Mucosa of descending colon (tissue), 3 donors: ENCODE measurements at regions not wholly inside any gene's neighbourhood (a gene's known extent, or its start where the extent isn't known, plus 50 kb on each side); places are given as distances from the start of the nearest gene placed in this dataset.
A peak's percentile ranks its signal among the peaks of the same experiment; 100 is the strongest.

ENCODE experiments used
- ATAC-seq: fragments of 200-7000 bp; cut with Tn5 transposase; one replicate; pipeline ENCODE4 v1.9.1; 2020; ENCODE audit warnings: mild to moderate bottlenecking, moderate library complexity
- DNase-seq, 3 donors: peaks; one replicate each; pipeline ENCODE4 v3.0.0-alpha.2; 2020
- H3K36me3 ChIP-seq: fragments of 200-600 bp; one replicate; pipeline ENCODE4 v1.8.0; 2021; ENCODE audit warnings: low read depth, mild to moderate bottlenecking
- H3K4me1 ChIP-seq: fragments of 200-600 bp; one replicate; pipeline ENCODE4 v1.8.0; 2021; ENCODE audit warnings: low read depth, mild to moderate bottlenecking
- H3K4me3 ChIP-seq: fragments of 200-600 bp; one replicate; pipeline ENCODE4 v1.8.0; 2021; ENCODE audit warnings: mild to moderate bottlenecking
- H3K9me3 ChIP-seq: fragments of 200-600 bp; one replicate; pipeline ENCODE4 v1.8.0; 2021; ENCODE audit warnings: mild to moderate bottlenecking
- intact Hi-C, 2 donors: fragments of 100-400 bp; cut with DNase I in 1 of 2; cut with micrococcal nuclease in 1 of 2; formaldehyde crosslinking; loops; one replicate each; pipeline versions ENCODE4 v1.11.0 to v1.11.1; 2022; cut with DNase I, micrococcal nuclease
- TF ChIP-seq, protein P1 (sequence below): fragments of 200-600 bp; IDR thresholded peaks from one replicate; pipeline ENCODE4 v1.8.0; 2022; ENCODE audit warnings: antibody characterized with exemption, mild to moderate bottlenecking
- donor health status: DM: no; HTN: no; CAD: no; lungs with moderate emphysema.
- donor health status: DM: no; HTN: no; CAD: no.
- donor health status: DM: no; HTN: yes; CAD: no.

DNA sequence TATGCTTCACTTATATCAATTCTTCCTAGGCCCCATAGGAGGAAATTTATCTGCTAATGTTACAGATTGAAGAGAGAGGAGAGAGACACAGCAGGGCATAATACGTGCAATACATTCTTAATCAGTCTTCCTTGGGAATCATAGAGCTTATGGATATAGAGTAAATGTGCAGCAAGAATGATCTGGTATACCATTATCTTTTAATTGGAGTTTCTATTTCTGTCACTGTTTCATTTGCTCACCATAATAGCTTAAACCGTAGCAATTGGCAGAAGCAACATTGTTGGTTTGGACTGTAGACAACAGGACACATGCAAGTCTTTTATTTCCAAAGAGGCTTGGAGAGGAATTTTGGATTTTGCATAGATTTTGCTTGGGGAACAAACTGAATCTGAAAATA, 68.1 kb upstream of the PCSK2 start:
- H3K4me1 ChIP-seq = no peaks in the 10 kb centered on the region
- H3K4me3 ChIP-seq = no peak overlapping the region
- TF ChIP-seq, protein P1, sequence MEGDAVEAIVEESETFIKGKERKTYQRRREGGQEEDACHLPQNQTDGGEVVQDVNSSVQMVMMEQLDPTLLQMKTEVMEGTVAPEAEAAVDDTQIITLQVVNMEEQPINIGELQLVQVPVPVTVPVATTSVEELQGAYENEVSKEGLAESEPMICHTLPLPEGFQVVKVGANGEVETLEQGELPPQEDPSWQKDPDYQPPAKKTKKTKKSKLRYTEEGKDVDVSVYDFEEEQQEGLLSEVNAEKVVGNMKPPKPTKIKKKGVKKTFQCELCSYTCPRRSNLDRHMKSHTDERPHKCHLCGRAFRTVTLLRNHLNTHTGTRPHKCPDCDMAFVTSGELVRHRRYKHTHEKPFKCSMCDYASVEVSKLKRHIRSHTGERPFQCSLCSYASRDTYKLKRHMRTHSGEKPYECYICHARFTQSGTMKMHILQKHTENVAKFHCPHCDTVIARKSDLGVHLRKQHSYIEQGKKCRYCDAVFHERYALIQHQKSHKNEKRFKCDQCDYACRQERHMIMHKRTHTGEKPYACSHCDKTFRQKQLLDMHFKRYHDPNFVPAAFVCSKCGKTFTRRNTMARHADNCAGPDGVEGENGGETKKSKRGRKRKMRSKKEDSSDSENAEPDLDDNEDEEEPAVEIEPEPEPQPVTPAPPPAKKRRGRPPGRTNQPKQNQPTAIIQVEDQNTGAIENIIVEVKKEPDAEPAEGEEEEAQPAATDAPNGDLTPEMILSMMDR = no peak
- intact Hi-C loops = no loop called here
- ATAC-seq = no peak
- no peaks in the 10 kb centered on the region for H3K36me3 ChIP-seq
- no peak for DNase-seq
- no peaks in the 10 kb centered on the region for H3K9me3 ChIP-seq

DNA sequence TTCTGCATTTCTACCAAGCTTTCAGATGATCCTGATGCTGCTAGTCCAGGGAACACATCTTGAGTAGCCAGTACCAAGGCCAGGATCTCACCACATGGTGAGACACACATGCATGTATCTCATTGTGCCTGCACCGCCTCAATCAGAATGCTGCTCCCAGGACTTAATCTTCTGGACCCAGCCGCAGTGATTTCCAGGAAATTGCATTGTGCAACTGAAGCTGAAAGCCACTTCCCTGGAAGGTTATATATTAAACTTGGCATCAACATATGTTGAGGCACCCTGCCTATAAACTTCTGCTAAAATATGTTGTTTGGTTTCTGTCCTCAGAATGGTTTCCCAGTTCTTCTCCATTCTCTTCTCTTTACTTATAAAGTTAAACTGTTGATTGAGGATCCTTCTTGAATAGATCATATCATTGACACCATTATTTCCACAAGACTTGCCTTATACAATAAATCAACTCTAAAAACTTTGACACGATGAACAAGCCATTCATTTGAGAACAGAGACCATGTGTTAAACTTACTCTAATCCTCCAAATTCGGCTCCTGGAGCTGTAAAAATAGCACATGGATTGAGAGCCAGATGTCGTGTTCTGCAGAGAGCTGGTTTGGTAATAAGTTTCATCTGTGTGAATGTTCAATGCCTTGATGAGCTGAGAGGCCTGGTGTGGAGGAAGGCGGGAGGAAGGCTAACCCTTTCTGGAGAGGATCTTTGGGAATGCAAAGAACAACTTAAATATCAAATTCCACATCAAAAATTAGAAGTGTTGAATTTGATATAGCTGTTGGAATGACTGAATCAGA, 65.0 kb upstream of the PCSK2 start:
- Histone ChIP-seq H3K36me3 (no peaks in the 10 kb centered on the region), H3K9me3 (no peaks in the 10 kb centered on the region), H3K4me1 (no peaks in the 10 kb centered on the region), H3K4me3 (no peak overlapping the region)
- intact Hi-C loops = no loop called here
- ATAC-seq (no peak), DNase-seq (no peak)
- TF ChIP-seq, protein P1 = no peak

DNA sequence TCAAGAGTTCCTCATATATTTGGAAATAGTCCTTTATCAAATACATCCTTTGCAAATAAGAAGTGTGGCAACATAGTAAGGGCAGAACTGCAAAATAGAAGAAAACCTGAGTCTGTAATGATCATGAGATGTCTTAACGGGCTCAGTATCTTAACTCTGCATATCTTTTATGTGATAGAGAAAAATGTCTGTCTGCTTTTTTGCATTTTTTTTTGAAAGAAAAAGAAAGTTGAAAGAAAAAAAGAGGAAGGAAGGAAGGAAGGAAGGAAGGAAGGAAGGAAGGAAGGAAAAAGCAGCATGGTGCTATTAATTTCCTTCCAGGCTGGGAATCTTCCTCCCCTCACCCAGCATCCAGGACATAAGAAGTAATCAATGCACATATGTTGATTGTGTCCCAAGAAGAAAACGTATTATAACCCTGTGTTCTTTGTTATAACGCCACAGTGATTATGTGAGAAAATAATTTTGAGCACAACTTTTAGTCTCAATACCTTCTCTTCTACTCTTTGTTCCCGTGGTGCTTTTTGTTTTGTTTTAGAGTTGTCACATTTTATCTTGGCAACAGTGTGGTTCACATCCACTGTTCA, 58.7 kb upstream of the PCSK2 start:
- TF ChIP-seq, protein P1 = no peak
- intact Hi-C loops = no loop called here
- H3K36me3 ChIP-seq = no peaks in the 10 kb centered on the region
- no peaks in the 10 kb centered on the region for H3K9me3 ChIP-seq
- no peak overlapping the region for H3K4me3 ChIP-seq
- no peaks in the 10 kb centered on the region for H3K4me1 ChIP-seq
- DNase-seq = no peak
- ATAC-seq = no peak

DNA sequence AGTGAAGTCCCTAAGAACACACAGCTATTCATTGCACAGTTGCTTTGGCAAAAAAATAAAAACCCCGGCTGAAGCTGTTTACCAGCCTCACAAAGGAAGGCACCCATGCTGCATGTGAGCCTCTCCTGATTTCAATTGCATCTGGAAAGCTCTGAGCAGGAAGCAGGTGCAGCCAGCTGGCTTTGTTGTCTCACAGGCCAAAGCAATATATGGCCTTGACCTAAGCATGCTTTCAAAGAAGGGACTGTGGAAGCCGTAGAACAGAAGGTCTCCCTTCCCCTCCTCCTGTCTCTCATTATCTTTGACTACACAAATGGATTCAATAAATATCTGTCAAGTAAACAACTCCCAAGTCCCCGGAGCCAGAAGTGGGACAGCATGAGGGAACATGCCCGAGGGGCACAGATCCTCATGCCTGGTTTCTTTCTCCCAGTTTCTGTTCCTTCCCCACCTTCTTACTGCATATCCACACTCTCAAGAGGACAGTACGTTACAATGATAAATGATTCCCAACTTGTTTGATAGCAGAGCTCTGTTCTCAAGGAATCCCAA, 57.2 kb upstream of the PCSK2 start:
- no peaks in the 10 kb centered on the region for H3K4me1 ChIP-seq
- H3K4me3 ChIP-seq = no peak overlapping the region
- no peaks in the 10 kb centered on the region for H3K36me3 ChIP-seq
- DNase-seq (peak in 1 of 3 donors; percentile 7), ATAC-seq (no peak)
- intact Hi-C loops = no loop called here
- H3K9me3 ChIP-seq = no peaks in the 10 kb centered on the region
- TF ChIP-seq, protein P1 = no peak

DNA sequence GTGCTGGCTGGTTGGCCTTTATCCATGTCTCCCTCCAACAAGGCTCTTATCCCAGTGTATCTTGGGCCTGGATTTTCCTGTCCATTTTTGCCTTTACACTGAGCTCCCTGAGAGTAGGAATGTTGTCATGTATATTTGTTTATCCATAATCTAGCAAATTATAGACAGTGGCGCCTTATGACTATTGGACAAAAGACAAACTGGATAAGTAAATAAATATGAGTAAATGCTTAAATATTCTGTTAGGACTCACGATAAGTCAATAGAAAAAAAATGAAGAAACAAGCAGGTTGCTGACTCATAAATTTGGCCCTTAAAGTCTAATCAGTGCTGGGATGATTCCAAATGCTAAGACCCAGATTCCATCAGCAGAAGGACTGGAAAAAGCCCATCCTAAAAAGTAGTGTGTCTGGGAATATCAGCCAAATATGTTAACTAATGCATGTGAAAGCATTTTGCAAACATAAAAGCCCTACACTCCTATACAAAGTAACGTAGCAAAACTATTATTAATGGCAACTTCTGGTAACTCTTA, 55.0 kb upstream of the PCSK2 start:
- Histone ChIP-seq H3K9me3 (no peaks in the 10 kb centered on the region), H3K4me3 (no peak overlapping the region), H3K4me1 (no peaks in the 10 kb centered on the region), H3K36me3 (no peaks in the 10 kb centered on the region)
- TF ChIP-seq, protein P1 = no peak
- no peak for DNase-seq
- ATAC-seq = no peak
- intact Hi-C loops = no loop called here
